ENCODE measurements at regions not wholly inside any gene's neighbourhood (a gene's known extent, or its start where the extent isn't known, plus 50 kb on each side); places are given as distances from the start of the nearest gene placed in this dataset.
"Not testable (repeated sequence)": the region's sequence is repeated elsewhere in the genome, so short reads cannot be mapped to it uniquely, and the experiment has no call there.

GRCh38 chr21:19544493-19544892, 1140.9 kb upstream of the TMPRSS15 start:
- not testable (repeated sequence) for DNase-seq

- DNase-seq = no peak
Measured at GRCh38 chr21:19547951-19548840, 1144.6 kb upstream of the TMPRSS15 start.

GRCh38 chr21:19553919-19554615, 1150.5 kb upstream of the TMPRSS15 start:
- no peak for DNase-seq

GRCh38 chr21:19557046-19557445, 1153.5 kb upstream of the TMPRSS15 start:
- no peak for DNase-seq

GRCh38 chr21:19557488-19557887, 1153.9 kb upstream of the TMPRSS15 start:
- DNase-seq = no peak

- no peak for DNase-seq
Measured at GRCh38 chr21:19565587-19565986, 1162.0 kb upstream of the TMPRSS15 start.

GRCh38 chr21:19566975-19567374, 1163.4 kb upstream of the TMPRSS15 start:
- DNase-seq = no peak

- DNase-seq = no peak
Measured at GRCh38 chr21:19577381-19577780, 1173.8 kb upstream of the TMPRSS15 start.

- DNase-seq = no peak
Measured at GRCh38 chr21:19590044-19590443, 1186.5 kb upstream of the TMPRSS15 start.

GRCh38 chr21:19603011-19603593, 1199.5 kb upstream of the TMPRSS15 start:
- no peak for DNase-seq

- no peak for DNase-seq
Measured at GRCh38 chr21:19608101-19608621, 1204.6 kb upstream of the TMPRSS15 start.

- no peak for DNase-seq
Measured at GRCh38 chr21:19609611-19610010, 1206.0 kb upstream of the TMPRSS15 start.

GRCh38 chr21:19621837-19622496, 1218.4 kb upstream of the TMPRSS15 start:
- no peak for DNase-seq

GRCh38 chr21:19640964-19641363, 1237.4 kb upstream of the TMPRSS15 start:
- DNase-seq = no peak

GRCh38 chr21:19648391-19648790, 1244.8 kb upstream of the TMPRSS15 start:
- DNase-seq = no peak

GRCh38 chr21:19683492-19683891, 1279.9 kb upstream of the TMPRSS15 start:
- no peak for DNase-seq

GRCh38 chr21:19684328-19684727, 1280.7 kb upstream of the TMPRSS15 start:
- DNase-seq = no peak

- no peak for DNase-seq
Measured at GRCh38 chr21:19692231-19692630, 1288.6 kb upstream of the TMPRSS15 start.

GRCh38 chr21:19695796-19696195, 1292.2 kb upstream of the TMPRSS15 start:
- DNase-seq = no peak

GRCh38 chr21:19700476-19700875, 1296.9 kb upstream of the TMPRSS15 start:
- no peak for DNase-seq

- no peak for DNase-seq
Measured at GRCh38 chr21:19702726-19703125, 1295.5 kb upstream of the NCAM2 start.

- DNase-seq = no peak
Measured at GRCh38 chr21:19704832-19705231, 1293.4 kb upstream of the NCAM2 start.

GRCh38 chr21:19712441-19712840, 1285.8 kb upstream of the NCAM2 start:
- no peak for DNase-seq
